GM19043 (cell line): ENCODE measurements at regions not wholly inside any gene's neighbourhood (a gene's known extent, or its start where the extent isn't known, plus 50 kb on each side); places are given as distances from the start of the nearest gene placed in this dataset.
"Not testable (repeated sequence)": the region's sequence is repeated elsewhere in the genome, so short reads cannot be mapped to it uniquely, and the experiment has no call there.

Experiments used
- ATAC-seq: cut with Tn5 transposase; IDR thresholded peaks from one replicate; pipeline ENCODE4 v1.9.1; 2021; ENCODE audit warnings: low read depth; ENCODE audit not compliant: unreplicated experiment

DNA sequence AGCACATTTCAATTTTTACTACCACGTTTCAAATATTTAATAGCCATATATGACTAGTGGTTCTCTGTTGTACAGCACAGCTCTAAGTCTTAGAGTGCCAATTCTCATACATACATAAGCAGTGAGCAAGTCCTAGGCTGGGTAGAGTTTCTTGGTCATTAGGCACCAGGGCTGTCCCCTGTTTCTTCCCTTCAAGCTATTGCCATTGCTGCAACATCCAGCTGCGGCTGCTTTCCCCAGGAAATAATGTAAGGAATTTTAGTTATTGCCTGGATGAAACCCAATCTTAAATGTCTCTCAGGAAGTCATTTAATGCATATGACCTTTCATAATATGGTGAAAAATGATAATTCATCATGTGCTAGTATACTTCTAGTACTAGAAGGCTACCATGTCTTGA lies 74.1 kb upstream of the PPP3CA start:
- no peak for ATAC-seq

DNA sequence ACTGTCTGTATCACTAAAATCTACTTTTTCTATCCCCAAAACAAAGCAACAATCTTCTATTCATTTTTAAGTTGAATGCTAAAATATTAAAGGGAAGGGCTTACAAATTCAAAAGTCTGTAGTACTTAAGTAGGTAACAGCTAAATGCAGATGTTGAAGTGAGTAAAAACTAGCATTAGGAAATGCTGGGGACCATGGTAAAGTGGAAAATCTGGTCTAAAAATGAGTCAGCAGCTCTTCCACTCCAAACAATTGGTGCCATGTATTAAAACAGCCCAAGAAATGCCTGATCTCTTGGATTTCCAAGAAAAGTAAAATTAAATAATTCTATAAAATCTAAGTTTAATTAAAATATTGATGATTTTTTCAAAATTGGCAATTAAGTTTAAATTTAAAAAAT lies 73.3 kb upstream of the PPP3CA start:
- ATAC-seq, result no peak

DNA sequence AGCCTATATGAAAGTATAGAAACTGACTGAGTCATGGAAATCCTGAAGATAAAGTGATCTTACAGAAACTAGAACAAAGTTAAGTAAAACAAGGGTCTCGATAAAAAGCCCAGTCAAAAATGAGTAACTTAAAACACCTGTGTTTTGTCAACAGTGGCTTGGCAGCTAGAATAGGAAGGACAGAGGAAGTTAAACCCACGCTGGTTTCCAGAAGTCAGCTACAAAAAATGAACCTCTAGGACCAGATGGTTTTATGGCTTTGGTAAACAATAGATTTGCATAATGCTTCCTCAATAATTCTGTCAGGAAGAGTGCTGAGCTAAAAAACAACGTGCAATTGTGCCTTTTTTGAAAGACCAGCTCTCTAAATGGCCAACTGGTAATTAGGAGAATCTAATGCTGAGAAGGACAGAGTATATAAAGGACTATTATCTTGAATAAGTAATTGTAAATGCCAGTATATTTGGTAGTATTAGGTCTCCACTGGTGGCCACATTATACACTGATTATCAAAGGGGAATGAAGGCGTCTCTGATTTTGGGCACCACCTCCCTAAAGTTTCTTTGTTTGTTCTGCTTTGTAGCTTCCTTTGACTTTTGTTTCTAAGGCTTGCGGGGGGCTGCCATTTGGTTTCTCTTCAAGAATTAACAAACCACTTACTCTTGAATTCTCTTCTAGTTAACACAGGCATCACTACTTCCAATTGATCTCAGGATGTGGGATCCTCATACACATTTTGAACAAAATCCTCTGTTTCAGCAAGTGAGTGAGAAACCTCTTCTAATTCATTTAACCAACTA lies 72.2 kb upstream of the PPP3CA start:
- ATAC-seq, result peak; percentile 70

GRCh38 chr4:101418466-101418865 lies 71.1 kb upstream of the PPP3CA start:
- ATAC-seq, result no peak

DNA sequence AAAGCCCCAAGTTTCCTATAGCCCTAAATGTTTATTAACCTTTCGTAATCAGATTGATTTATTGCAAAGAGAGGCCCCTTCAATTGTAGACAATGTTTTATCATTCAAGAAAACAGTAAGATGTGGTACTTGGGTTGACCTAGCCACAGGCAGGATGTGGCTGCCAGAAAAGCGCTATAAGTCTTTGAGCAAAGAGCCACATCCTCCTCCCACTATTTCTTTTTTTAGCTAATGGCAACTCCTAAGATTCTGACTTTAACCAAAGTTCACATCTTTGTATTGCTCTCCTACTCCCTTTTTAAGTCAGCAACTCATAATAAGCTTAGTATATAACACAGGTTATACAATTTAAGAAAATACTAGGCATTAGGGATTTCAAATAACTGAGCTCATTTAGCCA lies 70.7 kb upstream of the PPP3CA start:
- peak; percentile 68 for ATAC-seq

GRCh38 chr4:101417046-101417445 lies 69.7 kb upstream of the PPP3CA start:
- ATAC-seq, result no peak

DNA sequence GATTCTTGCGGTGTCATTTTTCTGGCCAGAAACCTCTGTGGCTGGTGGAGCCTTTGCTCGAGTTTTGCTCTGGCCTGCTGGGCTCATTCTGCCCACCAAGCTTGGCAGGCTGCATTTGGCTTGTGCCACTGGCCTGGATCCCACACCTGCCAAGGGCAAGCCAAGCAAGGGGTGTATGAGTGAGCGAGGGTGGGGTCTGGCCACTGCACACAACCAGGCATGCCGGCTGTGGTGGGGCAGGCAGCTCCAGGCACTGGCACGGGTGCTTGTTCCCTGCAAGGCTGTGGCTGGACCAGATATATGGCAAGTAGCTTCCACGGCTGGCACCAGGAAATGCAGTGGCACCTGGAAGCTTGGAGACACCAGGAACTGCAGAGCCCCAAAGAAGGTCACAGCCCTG lies 68.6 kb upstream of the PPP3CA start:
- ATAC-seq, result no peak

DNA sequence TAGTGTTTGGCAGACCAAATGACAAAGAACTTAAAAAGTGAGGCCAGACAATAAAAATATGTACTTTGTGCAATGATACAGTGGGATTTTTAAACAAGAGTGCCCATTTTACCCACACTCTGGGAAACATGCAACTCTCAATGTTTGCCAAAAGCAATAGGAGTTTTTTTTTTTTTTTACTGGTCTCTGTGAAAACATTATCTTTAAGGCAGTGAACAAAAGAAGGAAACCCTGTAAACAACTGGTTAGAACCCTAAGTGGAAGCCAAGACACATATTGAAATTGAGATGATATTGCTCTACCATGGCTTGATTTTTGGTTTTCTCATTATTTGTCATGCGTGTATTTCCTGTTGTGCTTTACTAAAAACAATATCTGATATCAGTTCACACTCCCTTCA lies 67.2 kb upstream of the PPP3CA start:
- ATAC-seq, result no peak

GRCh38 chr4:101411926-101412325 lies 64.6 kb upstream of the PPP3CA start:
- ATAC-seq, result no peak

- ATAC-seq, result not testable (repeated sequence)
These were observed 64.1 kb upstream of the PPP3CA start for GRCh38 chr4:101411281-101411910.

GRCh38 chr4:101400096-101400495 lies 52.8 kb upstream of the PPP3CA start:
- ATAC-seq, result no peak

DNA sequence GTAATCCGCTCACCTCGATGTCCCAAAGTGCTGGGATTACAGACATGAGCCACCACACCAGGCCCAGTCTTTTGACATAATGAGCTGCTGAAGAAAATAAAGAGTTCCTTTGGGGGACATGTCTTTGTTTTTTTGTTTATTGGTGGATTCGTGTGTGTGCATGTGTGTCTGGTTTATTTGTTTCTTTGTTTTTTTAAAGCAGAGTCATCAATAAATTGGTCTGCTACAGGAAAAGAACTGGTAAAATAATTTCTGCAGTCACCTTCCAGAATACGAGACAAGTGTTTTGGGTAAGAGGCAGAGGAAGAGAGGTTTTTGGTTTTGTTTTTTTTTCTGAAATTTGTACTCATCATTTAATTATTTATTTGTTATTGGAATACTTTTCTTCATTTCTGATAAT lies 51.5 kb upstream of the PPP3CA start:
- ATAC-seq, result no peak
